ENCODE measurements at regions not wholly inside any gene's neighbourhood (a gene's known extent, or its start where the extent isn't known, plus 50 kb on each side); places are given as distances from the start of the nearest gene placed in this dataset.

DNA sequence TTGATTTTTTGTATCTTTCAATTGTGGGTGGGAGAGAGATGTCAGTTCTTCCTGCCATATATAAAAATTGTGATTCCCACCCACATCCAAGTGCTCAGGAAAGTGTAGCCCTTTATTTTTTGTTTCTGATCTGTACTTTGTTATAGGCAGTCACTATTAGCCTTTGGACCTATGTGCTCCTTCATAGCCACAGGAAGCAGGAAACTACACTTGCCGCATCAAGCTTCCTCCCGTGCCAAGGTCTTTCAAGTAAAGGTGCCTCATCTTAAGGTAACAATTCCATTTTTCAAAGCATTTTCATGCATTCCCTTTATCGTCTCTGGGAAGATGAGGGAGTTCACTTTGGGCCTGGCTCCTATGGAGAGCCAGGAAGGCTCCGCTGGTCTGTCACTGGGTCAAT lies 339.0 kb downstream of the DIRAS2 start:
- TF ChIP-seq, protein P1, sequence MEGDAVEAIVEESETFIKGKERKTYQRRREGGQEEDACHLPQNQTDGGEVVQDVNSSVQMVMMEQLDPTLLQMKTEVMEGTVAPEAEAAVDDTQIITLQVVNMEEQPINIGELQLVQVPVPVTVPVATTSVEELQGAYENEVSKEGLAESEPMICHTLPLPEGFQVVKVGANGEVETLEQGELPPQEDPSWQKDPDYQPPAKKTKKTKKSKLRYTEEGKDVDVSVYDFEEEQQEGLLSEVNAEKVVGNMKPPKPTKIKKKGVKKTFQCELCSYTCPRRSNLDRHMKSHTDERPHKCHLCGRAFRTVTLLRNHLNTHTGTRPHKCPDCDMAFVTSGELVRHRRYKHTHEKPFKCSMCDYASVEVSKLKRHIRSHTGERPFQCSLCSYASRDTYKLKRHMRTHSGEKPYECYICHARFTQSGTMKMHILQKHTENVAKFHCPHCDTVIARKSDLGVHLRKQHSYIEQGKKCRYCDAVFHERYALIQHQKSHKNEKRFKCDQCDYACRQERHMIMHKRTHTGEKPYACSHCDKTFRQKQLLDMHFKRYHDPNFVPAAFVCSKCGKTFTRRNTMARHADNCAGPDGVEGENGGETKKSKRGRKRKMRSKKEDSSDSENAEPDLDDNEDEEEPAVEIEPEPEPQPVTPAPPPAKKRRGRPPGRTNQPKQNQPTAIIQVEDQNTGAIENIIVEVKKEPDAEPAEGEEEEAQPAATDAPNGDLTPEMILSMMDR (IDR thresholded peaks at IDR 0.05; ENCODE audit: low read depth, low read length): no peak
- TF ChIP-seq POLR2A (IDR thresholded peaks at IDR 0.05; ENCODE audit: extremely low read depth, insufficient read length) (no peak), MYC (IDR thresholded peaks at IDR 0.05; ENCODE audit: low read depth, low read length) (no peak)
- TF ChIP-seq, protein P2, sequence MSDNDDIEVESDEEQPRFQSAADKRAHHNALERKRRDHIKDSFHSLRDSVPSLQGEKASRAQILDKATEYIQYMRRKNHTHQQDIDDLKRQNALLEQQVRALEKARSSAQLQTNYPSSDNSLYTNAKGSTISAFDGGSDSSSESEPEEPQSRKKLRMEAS (IDR thresholded peaks at IDR 0.05; ENCODE audit: low read depth, low read length): no peak
- H3K4me3 ChIP-seq (ENCODE audit: low read depth, low read length): no peak overlapping the region
- DNase-seq (ENCODE audit: low read depth): no peak

DNA sequence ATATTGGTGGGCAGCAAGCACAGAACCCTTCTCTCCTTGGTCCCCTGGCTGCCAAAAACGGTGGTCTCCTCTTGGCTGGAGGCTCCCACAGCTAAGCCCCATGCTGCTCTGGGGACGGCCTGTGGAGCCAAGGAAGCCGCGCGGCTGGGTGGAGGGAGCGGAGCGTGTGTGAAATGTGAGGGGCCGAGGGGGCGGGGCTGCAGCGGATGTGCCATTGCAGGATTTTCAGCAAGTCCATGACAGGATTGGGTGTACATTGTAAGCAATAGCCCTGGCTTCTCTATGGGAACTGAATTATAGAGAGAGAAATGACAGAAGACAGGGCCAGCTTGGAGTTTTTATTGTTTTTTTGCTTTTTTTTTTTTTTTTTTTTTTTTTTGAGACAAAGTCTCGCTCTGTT lies 336.5 kb downstream of the DIRAS2 start:
- no peak for DNase-seq (ENCODE audit: low read depth)
- TF ChIP-seq, protein P1 (IDR thresholded peaks at IDR 0.05; ENCODE audit: low read depth, low read length): no peak
- TF ChIP-seq, protein P2 (IDR thresholded peaks at IDR 0.05; ENCODE audit: low read depth, low read length): no peak
- TF ChIP-seq MYC (IDR thresholded peaks at IDR 0.05; ENCODE audit: low read depth, low read length) (no peak), POLR2A (IDR thresholded peaks at IDR 0.05; ENCODE audit: extremely low read depth, insufficient read length) (no peak)
- no peak overlapping the region for H3K4me3 ChIP-seq (ENCODE audit: low read depth, low read length)

DNA sequence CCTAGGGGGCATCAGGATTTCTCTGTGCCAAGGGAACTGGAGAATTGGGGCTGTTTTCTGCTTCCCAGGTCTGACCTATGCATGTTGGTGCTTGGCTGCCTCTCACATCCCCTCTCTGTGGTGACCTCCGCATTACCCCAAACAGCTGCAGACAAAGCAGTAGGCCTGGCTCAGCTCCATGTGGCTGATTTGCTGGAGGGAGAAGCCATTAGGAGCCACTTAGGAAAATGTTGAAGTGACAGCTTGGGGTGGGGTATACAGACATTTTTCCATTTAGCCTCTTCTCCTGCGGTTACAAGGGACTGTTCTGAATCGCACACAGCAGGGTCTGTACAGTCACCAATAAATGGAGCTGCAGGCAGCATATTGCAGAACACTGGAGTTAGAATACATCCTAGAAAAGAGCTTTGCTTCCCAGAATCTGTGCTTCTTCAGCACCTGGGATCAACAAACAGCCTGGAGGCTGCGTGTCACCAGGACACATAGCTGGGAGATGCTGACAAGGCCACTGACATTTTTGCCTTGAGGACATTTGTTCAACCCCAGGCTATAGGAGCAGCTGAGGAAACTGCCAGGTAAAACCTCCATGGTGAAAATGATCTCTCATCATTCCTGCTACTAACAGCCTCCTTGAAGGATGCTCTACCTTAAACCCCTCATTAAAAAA lies 335.3 kb downstream of the DIRAS2 start:
- no peak for DNase-seq (ENCODE audit: low read depth)
- no peak overlapping the region for H3K4me3 ChIP-seq (ENCODE audit: low read depth, low read length)
- TF ChIP-seq POLR2A (IDR thresholded peaks at IDR 0.05; ENCODE audit: extremely low read depth, insufficient read length) (no peak), MYC (IDR thresholded peaks at IDR 0.05; ENCODE audit: low read depth, low read length) (no peak)
- TF ChIP-seq, protein P2 (IDR thresholded peaks at IDR 0.05; ENCODE audit: low read depth, low read length): no peak
- TF ChIP-seq, protein P1 (IDR thresholded peaks at IDR 0.05; ENCODE audit: low read depth, low read length): no peak

DNA sequence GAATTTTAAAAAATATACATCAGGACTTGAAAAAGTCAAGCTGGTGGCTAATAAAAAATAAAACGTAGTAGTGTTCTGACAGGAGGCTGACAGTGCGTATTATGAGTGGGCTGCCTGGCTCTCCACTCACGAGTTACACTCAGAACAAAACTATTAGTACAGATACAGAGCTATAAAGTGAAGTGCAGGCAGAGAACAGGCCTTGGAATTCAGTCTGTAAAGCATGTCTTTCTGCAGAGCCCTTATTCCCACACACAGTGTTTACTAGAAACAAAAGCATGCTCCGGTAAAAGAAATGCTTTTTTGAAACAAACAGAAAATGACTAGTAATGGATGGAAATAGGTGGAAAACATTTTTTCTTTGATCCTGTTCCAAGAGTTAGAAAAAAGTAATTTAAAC lies 334.7 kb downstream of the DIRAS2 start:
- TF ChIP-seq, protein P2 (IDR thresholded peaks at IDR 0.05; ENCODE audit: low read depth, low read length): no peak
- TF ChIP-seq, protein P1 (IDR thresholded peaks at IDR 0.05; ENCODE audit: low read depth, low read length): no peak
- TF ChIP-seq POLR2A (IDR thresholded peaks at IDR 0.05; ENCODE audit: extremely low read depth, insufficient read length) (no peak), MYC (IDR thresholded peaks at IDR 0.05; ENCODE audit: low read depth, low read length) (no peak)
- no peak for DNase-seq (ENCODE audit: low read depth)

DNA sequence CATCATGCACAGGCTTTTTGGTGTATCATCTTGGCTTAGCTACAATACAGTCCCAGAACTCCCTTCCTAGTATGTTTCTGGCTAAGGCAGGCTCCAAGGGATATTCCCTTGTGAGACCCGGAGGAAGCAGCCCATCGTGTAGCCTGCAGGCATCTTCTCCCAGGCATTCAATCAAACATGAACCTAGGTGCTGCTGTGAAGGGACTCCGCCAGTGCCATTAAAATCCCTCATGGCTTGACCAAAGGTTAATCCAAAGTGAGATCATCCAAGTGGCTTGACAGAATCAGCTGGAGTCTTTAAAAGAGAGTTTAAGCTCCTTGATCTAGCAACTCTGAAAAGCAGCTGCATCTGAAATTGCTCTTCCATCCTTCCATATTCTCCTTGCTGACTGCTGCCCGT lies 333.9 kb downstream of the DIRAS2 start:
- DNase-seq (ENCODE audit: low read depth): no peak
- no peak overlapping the region for H3K4me3 ChIP-seq (ENCODE audit: low read depth, low read length)
- no peak for TF ChIP-seq POLR2A (IDR thresholded peaks at IDR 0.05; ENCODE audit: extremely low read depth, insufficient read length)
- TF ChIP-seq, protein P1 (IDR thresholded peaks at IDR 0.05; ENCODE audit: low read depth, low read length): no peak
- TF ChIP-seq, protein P2 (IDR thresholded peaks at IDR 0.05; ENCODE audit: low read depth, low read length): no peak
- no peak for TF ChIP-seq MYC (IDR thresholded peaks at IDR 0.05; ENCODE audit: low read depth, low read length)

More for the DNA sequence above, 334.7 kb downstream of the DIRAS2 start:
- no peak overlapping the region for H3K4me3 ChIP-seq (ENCODE audit: low read depth, low read length)
